NT2/D1 (cell line): ENCODE measurements at regions not wholly inside any gene's neighbourhood (a gene's known extent, or its start where the extent isn't known, plus 50 kb on each side); places are given as distances from the start of the nearest gene placed in this dataset.
"Not testable (repeated sequence)": the region's sequence is repeated elsewhere in the genome, so short reads cannot be mapped to it uniquely, and the experiment has no call there.

Source experiments
- DNase-seq: peaks from one replicate; pipeline ENCODE4 v3.0.0-alpha.2; 2011; ENCODE audit warnings: low read depth, low spot score
- H3K27me3 ChIP-seq: 2 replicates; pipeline ENCODE4 v1.6.0; 2011; ENCODE audit warnings: mild to moderate bottlenecking; ENCODE audit not compliant: insufficient read length, insufficient read depth
- H3K36me3 ChIP-seq: 2 replicates; pipeline ENCODE4 v1.6.1; 2011; ENCODE audit warnings: mild to moderate bottlenecking, low read length, mixed read lengths; ENCODE audit not compliant: insufficient read depth, insufficient read length
- H3K4me1 ChIP-seq: 2 replicates; pipeline ENCODE4 v1.5.1; 2011; ENCODE audit not compliant: insufficient read depth, insufficient read length
- H3K4me3 ChIP-seq: 2 replicates; pipeline ENCODE4 v1.5.1; 2011; ENCODE audit warnings: low read depth; ENCODE audit not compliant: insufficient read length
- H3K9ac ChIP-seq: 2 replicates; pipeline ENCODE4 v1.6.0; 2011; ENCODE audit warnings: low read depth; ENCODE audit not compliant: insufficient read length
- H3K9me3 ChIP-seq: 2 replicates; pipeline ENCODE4 v1.5.1; 2011; ENCODE audit warnings: mild to moderate bottlenecking, low read length; ENCODE audit not compliant: insufficient read depth
- SUZ12 ChIP-seq: IDR thresholded peaks from 2 replicates; pipeline ENCODE4 v1.6.1; 2011; ENCODE audit not compliant: insufficient read length, insufficient read depth; ENCODE audit errors: extremely low read depth
- YY1 ChIP-seq: IDR thresholded peaks from 2 replicates; pipeline ENCODE4 v1.6.1; 2011; ENCODE audit not compliant: insufficient read length, insufficient read depth
- ZNF274 ChIP-seq: IDR thresholded peaks from 2 replicates; pipeline ENCODE4 v1.6.1; 2011; ENCODE audit warnings: mild to moderate bottlenecking, low read depth, low read length

DNA sequence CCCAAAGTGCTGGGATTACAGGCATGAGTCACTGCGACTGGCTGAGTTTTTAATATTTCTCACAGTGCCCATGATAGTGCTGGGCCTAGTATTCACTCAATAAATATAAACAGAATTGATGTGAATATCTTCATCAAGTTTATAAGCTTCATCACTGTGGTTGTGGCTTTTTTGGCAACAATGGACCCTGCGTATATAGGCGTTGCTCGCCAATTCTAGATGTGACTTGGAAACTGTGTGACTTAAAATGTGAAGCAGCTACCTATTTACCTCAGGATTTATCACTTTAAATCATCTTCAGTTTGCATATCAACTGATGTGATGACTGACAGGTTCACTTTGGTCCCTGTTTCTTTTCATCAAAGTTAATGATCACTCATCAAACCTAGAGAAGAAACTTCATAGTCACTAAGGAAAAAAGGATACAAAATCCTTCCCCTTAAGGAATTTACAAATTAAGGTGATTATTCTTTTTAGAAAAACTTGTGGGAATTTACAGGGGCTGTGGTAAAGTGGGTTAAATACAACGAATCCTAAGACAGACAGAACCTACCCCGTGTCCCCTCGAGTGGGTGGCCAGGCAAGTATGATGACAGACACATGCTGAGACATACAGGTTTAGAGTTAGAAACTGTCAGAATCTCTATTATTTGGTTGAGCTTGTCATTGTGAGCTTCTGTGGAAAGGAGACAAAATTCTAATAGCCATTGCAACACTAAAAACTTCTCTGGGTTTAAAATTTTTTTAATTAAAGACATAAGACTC, 101.3 kb downstream of the AKAP11 start:
- DNase-seq = no peak
- no peaks in the 10 kb centered on the region for H3K27me3 ChIP-seq
- no peak for TF ChIP-seq SUZ12
- no peak overlapping the region for H3K9ac ChIP-seq
- H3K36me3 ChIP-seq = no peaks in the 10 kb centered on the region
- H3K4me3 ChIP-seq = no peak overlapping the region
- no peaks in the 10 kb centered on the region for H3K9me3 ChIP-seq
- no peaks in the 10 kb centered on the region for H3K4me1 ChIP-seq

GRCh38 chr13:42375663-42376062, 103.7 kb downstream of the AKAP11 start:
- Histone ChIP-seq H3K36me3 (no peaks in the 10 kb centered on the region), H3K4me1 (no peaks in the 10 kb centered on the region), H3K9me3 (0 out of 2 replicates have a peak, but pooled peaks cover under 1% of the 10 kb centered on the region), H3K27me3 (no peaks in the 10 kb centered on the region), H3K4me3 (no peak overlapping the region), H3K9ac (no peak overlapping the region)
- TF ChIP-seq YY1 (no peak), SUZ12 (no peak), ZNF274 (no peak)
- DNase-seq = no peak

DNA sequence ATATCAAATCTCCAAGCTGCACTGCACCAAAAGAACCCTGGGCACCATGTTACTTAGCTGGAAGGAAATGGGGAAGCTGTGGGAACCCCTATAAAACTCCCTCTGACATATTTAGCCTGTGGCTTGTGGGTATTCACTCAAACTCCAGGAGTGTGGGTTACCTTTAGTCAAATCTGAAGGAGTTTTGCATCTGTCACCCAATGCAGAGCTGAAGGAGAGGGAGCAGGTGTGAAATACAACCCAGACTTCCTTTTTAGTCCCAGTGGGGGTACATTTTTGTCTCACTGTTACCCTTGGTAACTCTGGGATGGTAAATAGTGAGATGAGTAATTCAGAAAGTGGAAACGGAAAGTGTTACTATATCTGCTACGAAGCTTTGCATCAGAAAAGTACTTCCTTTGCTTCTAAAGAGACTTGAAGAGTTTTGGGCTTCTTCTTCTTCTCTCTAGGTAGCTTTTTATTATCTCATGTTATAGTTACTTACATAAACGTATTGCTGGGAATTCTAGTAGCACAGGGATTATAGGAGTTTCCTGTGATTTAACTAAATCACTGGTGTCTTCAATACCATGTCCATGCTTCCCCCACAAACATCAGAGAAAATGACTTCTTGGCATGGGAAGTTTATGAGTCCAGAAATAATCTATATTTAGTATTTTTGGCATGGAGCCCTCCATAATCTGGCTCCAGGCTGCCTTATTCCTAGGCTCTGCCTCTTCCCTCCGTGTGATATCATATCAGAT, 105.9 kb downstream of the AKAP11 start:
- H3K4me1 ChIP-seq = no peaks in the 10 kb centered on the region
- DNase-seq = no peak
- peaks cover 5% of the 10 kb centered on the region; the same call in 1 of the 2 replicates for H3K9me3 ChIP-seq
- H3K9ac ChIP-seq = no peak overlapping the region
- TF ChIP-seq YY1 = no peak
- no peak for TF ChIP-seq ZNF274
- TF ChIP-seq SUZ12 = no peak
- no peak overlapping the region for H3K4me3 ChIP-seq
- no peaks in the 10 kb centered on the region for H3K27me3 ChIP-seq
- H3K36me3 ChIP-seq = no peaks in the 10 kb centered on the region

DNA sequence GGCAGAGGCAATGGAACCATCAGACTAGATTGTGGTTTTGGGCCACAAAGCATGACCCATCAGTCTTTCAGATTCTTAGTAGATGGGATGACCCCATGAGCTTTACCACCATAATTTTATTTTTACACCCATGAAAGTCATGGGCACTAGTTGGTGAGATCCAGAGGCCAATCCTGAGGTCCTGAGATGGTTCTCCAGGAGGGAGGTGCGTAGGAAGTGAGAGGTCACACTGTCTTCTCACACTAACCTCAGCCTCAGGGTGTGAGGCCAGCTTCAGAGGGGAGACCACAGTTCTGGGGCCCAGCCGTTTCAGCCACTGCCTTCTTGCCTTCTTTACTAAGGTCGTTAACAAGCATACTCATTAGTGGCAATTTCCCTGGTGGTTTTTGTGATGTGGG, 106.4 kb downstream of the AKAP11 start:
- Histone ChIP-seq H3K9ac (no peak overlapping the region), H3K4me1 (no peaks in the 10 kb centered on the region), H3K4me3 (no peak overlapping the region), H3K27me3 (no peaks in the 10 kb centered on the region), H3K9me3 (peaks cover 5% of the 10 kb centered on the region; the same call in 1 of the 2 replicates), H3K36me3 (no peaks in the 10 kb centered on the region)
- DNase-seq = no peak
- TF ChIP-seq ZNF274 = no peak
- no peak for TF ChIP-seq YY1
- no peak for TF ChIP-seq SUZ12

DNA sequence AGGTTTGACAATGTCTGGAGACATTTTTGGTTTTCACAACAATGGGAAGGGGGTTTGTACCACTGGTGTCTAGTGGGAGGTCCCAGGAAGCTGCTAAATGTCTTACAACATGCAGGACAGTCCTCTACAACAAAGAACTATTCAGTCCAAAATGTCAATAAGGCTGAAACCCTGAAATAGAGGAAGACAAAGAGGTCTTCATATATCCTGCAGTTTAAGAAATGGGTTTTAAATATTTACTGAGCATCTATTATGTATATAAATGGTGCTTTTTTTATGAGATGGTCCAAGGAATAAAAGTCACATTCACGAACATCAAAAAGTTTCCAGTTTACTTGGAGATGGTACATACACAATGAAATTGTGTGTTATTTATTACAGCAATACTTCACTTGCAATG, 107.3 kb downstream of the AKAP11 start:
- Histone ChIP-seq H3K4me1 (no peaks in the 10 kb centered on the region), H3K9me3 (peaks cover 5% of the 10 kb centered on the region; the same call in 1 of the 2 replicates), H3K27me3 (no peaks in the 10 kb centered on the region), H3K9ac (no peak overlapping the region), H3K36me3 (no peaks in the 10 kb centered on the region), H3K4me3 (no peak overlapping the region)
- TF ChIP-seq YY1 (no peak), ZNF274 (no peak), SUZ12 (no peak)
- DNase-seq = no peak

DNA sequence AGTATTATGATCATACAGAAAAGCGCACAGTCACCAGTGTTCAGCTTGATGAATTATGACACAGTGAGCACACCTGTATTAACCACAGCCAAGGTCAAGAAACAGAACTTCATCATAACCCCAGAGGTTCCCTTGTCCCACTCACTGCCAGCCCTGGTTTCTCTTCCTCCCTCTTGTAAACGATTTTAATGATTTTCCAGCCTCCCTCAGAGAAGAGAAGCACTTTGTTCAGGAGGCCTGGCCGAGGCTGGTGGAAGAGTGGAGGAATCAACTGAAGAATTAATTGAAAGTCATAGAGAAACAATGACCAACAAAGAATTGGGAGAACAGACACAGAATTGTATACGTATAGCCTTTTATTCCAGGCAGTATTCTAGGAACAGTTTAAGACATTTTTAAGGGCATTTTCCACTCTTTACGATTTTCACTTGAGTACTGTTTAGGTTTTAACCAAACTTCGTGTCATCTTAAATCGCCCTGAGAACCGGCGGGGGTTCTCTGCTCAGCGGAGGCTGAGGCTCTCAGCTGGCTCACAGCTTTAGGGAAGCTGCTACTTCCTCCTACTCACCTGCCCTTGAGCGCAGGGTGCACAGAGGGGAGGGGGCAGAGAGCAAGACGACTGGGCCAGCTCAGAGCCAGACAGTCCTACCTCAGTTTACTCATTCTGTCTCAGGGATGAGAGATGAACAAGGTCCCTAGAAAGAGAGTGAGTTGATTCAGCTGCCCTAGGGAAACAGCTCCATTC, 108.6 kb downstream of the AKAP11 start:
- Histone ChIP-seq H3K4me3 (no peak overlapping the region), H3K9ac (no peak overlapping the region), H3K4me1 (no peaks in the 10 kb centered on the region), H3K36me3 (no peaks in the 10 kb centered on the region), H3K9me3 (peaks cover 5% of the 10 kb centered on the region; the same call in 1 of the 2 replicates), H3K27me3 (no peaks in the 10 kb centered on the region)
- DNase-seq = no peak
- TF ChIP-seq ZNF274 (no peak), YY1 (no peak), SUZ12 (no peak)

DNA sequence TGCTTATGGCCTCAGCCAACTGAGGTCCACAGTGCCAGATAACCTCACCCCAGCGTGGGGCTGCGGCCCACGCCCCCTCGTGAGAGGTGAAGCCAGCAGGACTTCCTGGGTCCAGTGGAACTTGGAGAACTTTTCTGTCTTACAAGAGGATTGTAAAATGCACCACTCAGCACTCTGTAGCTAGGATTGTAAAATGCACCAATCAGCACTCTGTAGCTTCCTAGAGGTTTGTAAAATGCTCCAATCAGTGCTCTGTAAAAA, 109.1 kb downstream of the AKAP11 start:
- Histone ChIP-seq H3K36me3 (no peaks in the 10 kb centered on the region), H3K4me1 (no peaks in the 10 kb centered on the region), H3K9me3 (peaks cover 5% of the 10 kb centered on the region; the same call in 1 of the 2 replicates), H3K4me3 (no peak overlapping the region), H3K9ac (no peak overlapping the region), H3K27me3 (no peaks in the 10 kb centered on the region)
- TF ChIP-seq YY1 (no peak), SUZ12 (no peak), ZNF274 (no peak)
- DNase-seq = no peak

DNA sequence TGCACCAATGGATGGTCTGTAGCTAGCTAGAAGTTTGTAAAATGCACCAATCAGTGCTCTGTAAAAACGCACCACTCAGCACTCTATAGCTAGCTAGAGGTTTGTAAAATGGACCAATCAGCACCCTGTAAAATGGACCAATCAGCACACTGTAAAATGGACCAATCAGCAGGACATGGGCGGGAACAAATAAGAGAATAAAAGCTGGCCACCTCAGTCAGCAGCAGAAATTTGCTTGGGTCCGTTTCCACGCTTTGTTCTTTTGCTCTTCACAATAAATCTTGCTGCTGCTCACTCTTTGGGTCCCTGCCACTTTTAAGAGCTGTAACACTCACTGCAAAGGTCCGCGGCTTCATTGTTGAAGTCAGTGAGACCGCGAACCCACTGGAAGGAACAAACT, 109.5 kb downstream of the AKAP11 start:
- H3K4me3 ChIP-seq, H3K4me1 ChIP-seq, H3K9me3 ChIP-seq, H3K27me3 ChIP-seq, H3K9ac ChIP-seq, DNase-seq, H3K36me3 ChIP-seq: not testable (repeated sequence)
